ENCODE measurements at regions not wholly inside any gene's neighbourhood (a gene's known extent, or its start where the extent isn't known, plus 50 kb on each side); places are given as distances from the start of the nearest gene placed in this dataset.

- Histone ChIP-seq H3K9me3 (no peaks in the 10 kb centered on the region), H3K4me3 (no peak overlapping the region), H3K4me1 (no peaks in the 10 kb centered on the region), H3K27ac (no peak overlapping the region), H3K36me3 (ENCODE audit: insufficient read depth in 1 of 2, low read depth in 1 of 2) (no peaks in the 10 kb centered on the region), H3K27me3 (ENCODE audit: insufficient read depth in 3 of 3, low read length in 2 of 3) (no peaks in the 10 kb centered on the region)
- intact Hi-C loops (cut with DNase I), result no loop called here
- DNase-seq, result no peak
- WGBS, 3 donors, result 67 to 76% (median 67%) methylated on average over 4 of the region's 4 CpGs
- ATAC-seq, result no peak
- TF ChIP-seq CTCF (IDR thresholded peaks at IDR 0.05), result no peak
Observed at GRCh38 chr11:25327656-25328055, 830.8 kb downstream of the LUZP2 start.

- no peak overlapping the region for H3K4me3 ChIP-seq
- H3K4me1 ChIP-seq, result no peaks in the 10 kb centered on the region
- no peaks in the 10 kb centered on the region for H3K27me3 ChIP-seq (ENCODE audit: insufficient read depth in 3 of 3, low read length in 2 of 3)
- 60 to 76% (median 75%) methylated on average over 4 of the region's 4 CpGs for WGBS, 3 donors
- no peak for ATAC-seq
- no peak for TF ChIP-seq CTCF (IDR thresholded peaks at IDR 0.05)
- H3K36me3 ChIP-seq (ENCODE audit: insufficient read depth in 1 of 2, low read depth in 1 of 2), result no peaks in the 10 kb centered on the region
- no peak for DNase-seq
- no peak overlapping the region for H3K27ac ChIP-seq
- intact Hi-C loops (cut with DNase I), result no loop called here
- no peaks in the 10 kb centered on the region for H3K9me3 ChIP-seq
Observed at GRCh38 chr11:25339281-25339680, 842.4 kb downstream of the LUZP2 start.

- H3K4me3 ChIP-seq, result no peak overlapping the region
- no peaks in the 10 kb centered on the region for H3K9me3 ChIP-seq
- H3K4me1 ChIP-seq, result no peaks in the 10 kb centered on the region
- DNase-seq (no peak), ATAC-seq (no peak)
- no peak overlapping the region for H3K27ac ChIP-seq
- H3K27me3 ChIP-seq (ENCODE audit: insufficient read depth in 3 of 3, low read length in 2 of 3), result no peaks in the 10 kb centered on the region
- intact Hi-C loops (cut with DNase I), result no loop called here
- TF ChIP-seq CTCF (IDR thresholded peaks at IDR 0.05), result no peak
- no peaks in the 10 kb centered on the region for H3K36me3 ChIP-seq (ENCODE audit: insufficient read depth in 1 of 2, low read depth in 1 of 2)
- WGBS, 3 donors, result 59 to 85% (median 73%) methylated on average over 1 of the region's 1 CpG
Observed at GRCh38 chr11:25349537-25349936, 852.7 kb downstream of the LUZP2 start.

GRCh38 chr11:25350899-25351803, 854.3 kb downstream of the LUZP2 start:
- ATAC-seq (no peak), DNase-seq (no peak)
- Histone ChIP-seq H3K27ac (no peak overlapping the region), H3K27me3 (ENCODE audit: insufficient read depth in 3 of 3, low read length in 2 of 3) (no peaks in the 10 kb centered on the region), H3K9me3 (no peaks in the 10 kb centered on the region), H3K4me3 (no peak overlapping the region), H3K36me3 (ENCODE audit: insufficient read depth in 1 of 2, low read depth in 1 of 2) (no peaks in the 10 kb centered on the region), H3K4me1 (no peaks in the 10 kb centered on the region)
- TF ChIP-seq CTCF (IDR thresholded peaks at IDR 0.05), result no peak
- intact Hi-C loops (cut with DNase I), result no loop called here
- 72 to 78% (median 72%) methylated on average over 9 of the region's 9 CpGs for WGBS, 3 donors

- intact Hi-C loops (cut with DNase I), result no loop called here
- 53 to 65% (median 59%) methylated on average over 2 of the region's 2 CpGs for WGBS, 3 donors
- no peak for ATAC-seq
Observed at GRCh38 chr11:25357133-25357532, 860.3 kb downstream of the LUZP2 start.

More at GRCh38 chr11:25357133-25357532, 860.3 kb downstream of the LUZP2 start:
- no peak for DNase-seq
- Histone ChIP-seq H3K4me3 (no peak overlapping the region), H3K9me3 (no peaks in the 10 kb centered on the region), H3K4me1 (no peaks in the 10 kb centered on the region), H3K27me3 (ENCODE audit: insufficient read depth in 3 of 3, low read length in 2 of 3) (no peaks in the 10 kb centered on the region), H3K36me3 (ENCODE audit: insufficient read depth in 1 of 2, low read depth in 1 of 2) (no peaks in the 10 kb centered on the region), H3K27ac (no peak overlapping the region)
- no peak for TF ChIP-seq CTCF (IDR thresholded peaks at IDR 0.05)
